Bone marrow (tissue), 2 donors: ENCODE measurements at regions not wholly inside any gene's neighbourhood (a gene's known extent, or its start where the extent isn't known, plus 50 kb on each side); places are given as distances from the start of the nearest gene placed in this dataset.
"Not testable (repeated sequence)": the region's sequence is repeated elsewhere in the genome, so short reads cannot be mapped to it uniquely, and the experiment has no call there.

Source experiments
- DNase-seq, 2 donors: peaks; one replicate each; lab custom pipeline; 2025; lab: John Stamatoyannopoulos, UW

DNA sequence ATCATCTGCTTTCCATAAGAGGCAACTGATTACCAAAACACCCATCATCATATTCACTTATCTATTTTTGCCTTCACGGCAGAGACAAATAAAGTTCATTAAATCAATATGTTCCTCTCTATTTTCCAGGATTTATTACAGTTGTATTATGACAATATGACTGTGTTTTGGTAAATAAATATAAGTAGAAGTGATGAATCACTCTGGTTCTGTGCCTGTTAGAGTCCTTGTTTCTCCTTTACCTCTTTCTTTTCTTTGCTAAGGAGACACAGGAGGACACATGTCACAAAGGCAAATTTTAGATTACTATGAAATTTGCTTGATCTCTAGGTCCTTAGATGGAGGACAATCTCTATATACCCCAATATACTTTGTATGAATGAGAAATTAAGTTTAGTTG, 152.6 kb upstream of the PLSCR5 start:
- no peak for DNase-seq

DNA sequence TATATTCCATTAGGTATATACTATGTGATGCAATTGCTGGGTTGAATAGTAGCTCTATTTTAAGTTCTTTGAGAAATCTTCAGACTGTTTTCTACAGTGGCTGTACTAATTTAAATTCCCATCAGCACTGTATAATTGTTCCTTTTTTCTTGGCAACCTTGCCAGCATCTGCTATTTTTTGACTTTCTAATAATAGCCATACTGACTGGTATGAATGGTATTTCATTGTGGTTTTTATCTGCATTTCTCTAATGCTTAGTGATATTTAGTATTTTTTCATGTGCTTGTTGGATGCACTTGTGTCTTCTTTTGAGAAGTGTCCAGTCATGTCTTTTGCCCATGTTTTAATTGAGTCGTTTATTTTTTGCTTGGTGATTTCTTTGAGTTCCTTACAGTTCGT, 145.1 kb upstream of the PLSCR5 start:
- DNase-seq = no peak

GRCh38 chr3:146747928-146748327, 142.8 kb upstream of the PLSCR5 start:
- DNase-seq = no peak

DNA sequence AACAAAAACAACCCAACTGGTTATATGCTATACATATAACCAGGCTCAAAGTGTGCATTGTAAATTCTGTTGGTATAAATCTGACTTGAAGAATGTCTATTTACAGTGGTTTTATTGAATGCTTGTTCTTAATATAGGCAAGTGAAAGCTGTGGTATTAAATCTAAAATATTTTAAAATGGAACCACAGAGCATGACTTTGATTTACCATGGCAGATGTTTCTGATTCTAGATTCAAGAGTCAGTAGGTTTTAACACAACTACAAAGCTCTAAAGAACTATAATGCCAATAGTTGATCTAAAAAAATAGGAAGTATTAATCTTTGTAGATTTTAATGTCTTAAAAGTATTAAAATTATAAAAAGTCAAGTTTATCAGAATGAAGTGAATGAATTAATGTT, 141.9 kb upstream of the PLSCR5 start:
- no peak for DNase-seq

- DNase-seq = no peak
Measured at GRCh38 chr3:146746190-146746589, 141.0 kb upstream of the PLSCR5 start.

DNA sequence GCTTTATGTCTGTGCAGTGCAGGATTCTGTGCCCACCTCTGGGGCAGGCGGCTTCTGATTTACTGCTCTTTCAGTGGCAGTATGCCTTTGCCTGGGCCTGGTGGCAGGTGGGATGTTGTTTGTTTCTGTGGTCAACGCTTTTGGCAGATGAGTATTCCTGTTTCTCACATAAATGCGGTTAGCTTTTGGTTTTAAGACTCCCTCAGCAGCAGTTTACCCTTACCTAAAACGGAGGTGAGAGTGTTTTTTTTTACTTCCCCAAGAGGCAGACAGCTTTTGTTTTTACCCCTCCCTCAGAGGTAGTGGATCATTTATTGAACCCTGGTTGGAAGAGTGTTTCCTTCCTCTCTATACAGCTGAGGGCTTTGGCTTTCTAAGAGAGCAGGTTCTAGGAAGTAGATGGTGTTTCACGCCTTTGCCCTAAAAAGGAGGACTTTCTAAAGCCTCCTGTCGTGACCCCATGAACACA, 134.1 kb upstream of the PLSCR5 start:
- DNase-seq = no peak

GRCh38 chr3:146732325-146732724, 127.2 kb upstream of the PLSCR5 start:
- no peak for DNase-seq

- no peak for DNase-seq
Measured at GRCh38 chr3:146715170-146715569, 110.0 kb upstream of the PLSCR5 start.

DNA sequence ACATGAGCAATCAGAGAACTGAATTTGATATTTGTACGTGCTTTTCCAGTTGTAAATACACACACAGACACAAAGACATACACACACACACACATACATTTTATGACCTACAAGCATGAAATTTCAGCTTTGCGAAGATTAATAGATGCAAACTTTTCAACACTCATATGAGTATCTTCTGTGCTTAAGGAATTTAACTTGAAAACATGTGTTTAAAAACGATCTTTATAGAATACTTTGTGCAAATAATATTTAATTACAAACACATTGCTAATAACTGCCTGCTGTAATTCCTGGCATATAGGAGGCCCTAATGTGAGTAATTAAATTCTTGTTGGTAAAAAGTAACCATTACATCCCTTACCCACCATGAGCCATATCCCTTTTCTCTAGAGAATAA, 107.7 kb upstream of the PLSCR5 start:
- DNase-seq = no peak

GRCh38 chr3:146709969-146710368, 104.8 kb upstream of the PLSCR5 start:
- DNase-seq = no peak

DNA sequence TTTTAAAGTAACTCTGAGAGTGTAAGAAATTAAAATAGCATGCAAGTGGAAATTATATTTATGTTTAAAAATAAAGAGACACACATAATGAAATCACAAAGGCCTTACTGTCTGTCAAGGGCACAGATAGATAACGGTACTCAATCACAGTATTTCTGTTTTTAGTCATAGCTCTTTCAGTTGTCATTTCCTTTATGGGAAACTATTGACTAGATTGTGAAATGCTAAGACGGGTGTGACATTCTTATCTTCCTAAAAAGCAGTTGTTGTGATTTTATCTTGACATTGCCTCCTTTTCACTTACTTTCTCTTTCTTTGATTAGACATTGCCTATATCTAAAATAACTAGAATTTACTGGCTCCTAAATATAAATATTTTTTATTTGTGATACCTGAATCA, 100.1 kb upstream of the PLSCR5 start:
- DNase-seq = no peak

- no peak for DNase-seq
Measured at GRCh38 chr3:146702237-146702636, 97.1 kb upstream of the PLSCR5 start.

DNA sequence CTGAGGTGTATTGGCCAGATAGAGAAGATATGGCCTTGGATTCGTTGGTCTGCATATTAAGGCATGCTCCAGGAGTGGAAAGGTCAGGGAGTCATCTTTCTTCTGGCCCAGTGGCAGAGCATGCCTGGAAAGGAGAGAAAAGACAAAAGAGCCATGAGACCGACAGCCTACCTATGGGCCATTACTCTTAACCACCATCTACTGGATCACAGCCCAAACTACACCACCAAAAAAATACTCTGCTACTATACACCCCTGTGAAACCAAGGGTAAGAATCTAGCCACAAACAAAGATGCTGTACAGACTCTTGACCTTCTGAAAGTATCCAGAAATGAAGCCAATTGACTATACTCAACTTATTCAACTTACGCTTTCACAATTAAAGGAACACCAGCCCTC, 96.1 kb upstream of the PLSCR5 start:
- DNase-seq = no peak

GRCh38 chr3:146700025-146700424, 94.9 kb upstream of the PLSCR5 start:
- not testable (repeated sequence) for DNase-seq

GRCh38 chr3:146692254-146692653, 87.1 kb upstream of the PLSCR5 start:
- no peak for DNase-seq

GRCh38 chr3:146685050-146685814, 80.1 kb upstream of the PLSCR5 start:
- DNase-seq = no peak

GRCh38 chr3:146682171-146682570, 77.0 kb upstream of the PLSCR5 start:
- DNase-seq = no peak

GRCh38 chr3:146680617-146681016, 75.5 kb upstream of the PLSCR5 start:
- DNase-seq = no peak

GRCh38 chr3:146679995-146680394, 74.8 kb upstream of the PLSCR5 start:
- DNase-seq = no peak

GRCh38 chr3:146679191-146679590, 74.0 kb upstream of the PLSCR5 start:
- no peak for DNase-seq

GRCh38 chr3:146672941-146673340, 67.8 kb upstream of the PLSCR5 start:
- DNase-seq = no peak

- no peak for DNase-seq
Measured at GRCh38 chr3:146664403-146664802, 59.3 kb upstream of the PLSCR5 start.

DNA sequence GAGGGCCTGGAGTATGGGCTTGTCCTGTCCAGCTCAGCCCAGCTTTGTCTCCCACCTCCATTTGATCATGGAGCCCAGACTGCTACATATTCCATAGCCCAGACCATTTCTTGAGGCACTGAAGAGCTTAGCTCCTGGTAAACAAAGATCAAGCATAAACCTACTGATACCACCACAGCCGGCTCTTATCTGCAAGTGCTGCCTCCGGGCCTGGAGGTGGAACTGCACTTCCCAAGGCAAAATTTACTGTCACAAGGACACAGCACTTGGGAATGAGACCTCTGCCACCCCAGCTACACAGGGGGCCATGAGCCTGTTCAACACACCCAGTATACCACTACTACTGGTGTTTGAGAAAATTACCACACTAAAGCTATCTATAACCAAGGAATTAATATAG, 53.7 kb upstream of the PLSCR5 start:
- DNase-seq = no peak

DNA sequence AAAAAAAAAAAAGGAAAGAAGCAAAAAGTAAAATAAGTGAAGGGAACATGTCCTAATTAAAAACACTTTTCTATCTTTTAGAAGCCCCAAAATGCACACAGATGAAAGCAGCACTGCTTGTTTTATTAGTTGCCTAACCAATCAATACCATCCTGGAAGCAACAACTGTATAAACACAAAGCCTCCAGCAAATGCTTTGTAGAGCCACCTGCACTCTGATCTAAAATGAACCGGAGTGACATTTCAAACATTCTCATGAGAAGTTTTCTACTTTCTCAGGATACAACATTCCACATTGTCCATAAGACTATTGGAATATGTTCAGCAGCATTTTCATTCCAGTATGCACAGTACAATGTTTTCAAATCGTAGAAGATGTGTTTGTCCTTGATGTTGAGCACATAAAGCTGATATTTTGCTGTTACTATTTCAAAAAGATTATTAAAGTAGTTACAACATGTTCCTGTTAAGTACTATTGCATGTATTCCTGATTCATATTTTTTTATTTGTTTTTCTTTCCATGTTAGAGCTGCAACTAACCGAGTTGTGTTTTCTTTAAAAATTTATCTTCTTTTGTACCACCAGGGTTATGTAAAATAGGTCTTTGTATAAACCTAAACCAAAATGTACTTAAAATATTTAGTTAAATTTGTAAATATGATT, 50.3 kb upstream of the PLSCR5 start:
- DNase-seq = no peak
